Omental fat pad (tissue), 3 donors: ENCODE measurements at regions not wholly inside any gene's neighbourhood (a gene's known extent, or its start where the extent isn't known, plus 50 kb on each side); places are given as distances from the start of the nearest gene placed in this dataset.

ENCODE experiments used
- ATAC-seq: fragments of 150-250 bp; one replicate; pipeline ENCODE4 v1.9.1; 2016; ENCODE audit warnings: mild to moderate bottlenecking, moderate library complexity; ENCODE audit not compliant: low FRiP score
- DNase-seq: peaks from one replicate; pipeline ENCODE4 v3.0.0-alpha.2; 2019; ENCODE audit warnings: low spot score
- CTCF ChIP-seq, 3 donors: fragments of 450-650 bp; IDR thresholded peaks; one replicate each; pipeline ENCODE4 v1.5.1; 2016 to 2017; ENCODE audit warnings: antibody characterized with exemption in 3 of 3, mild to moderate bottlenecking in 3 of 3, moderate library complexity in 2 of 3

- no peak for TF ChIP-seq CTCF (IDR thresholded peaks at IDR 0.05)
- DNase-seq (no peak), ATAC-seq (no peak)
Observed at GRCh38 chr12:93020631-93021597, 91.8 kb upstream of the EEA1 start.

GRCh38 chr12:93022603-93023340 lies 93.7 kb upstream of the EEA1 start:
- TF ChIP-seq CTCF (IDR thresholded peaks at IDR 0.05), result no peak
- ATAC-seq (no peak), DNase-seq (no peak)

- ATAC-seq, result no peak
- DNase-seq, result no peak
- TF ChIP-seq CTCF (IDR thresholded peaks at IDR 0.05), result no peak
Observed at GRCh38 chr12:93025145-93026103, 96.3 kb upstream of the EEA1 start.

GRCh38 chr12:93027041-93027440 lies 97.9 kb upstream of the EEA1 start:
- DNase-seq, result no peak
- no peak for ATAC-seq
- TF ChIP-seq CTCF (IDR thresholded peaks at IDR 0.05), result no peak

GRCh38 chr12:93029091-93029490 lies 100.0 kb upstream of the EEA1 start:
- ATAC-seq (no peak), DNase-seq (no peak)
- no peak for TF ChIP-seq CTCF (IDR thresholded peaks at IDR 0.05)

GRCh38 chr12:93031028-93031427 lies 101.9 kb upstream of the EEA1 start:
- TF ChIP-seq CTCF (IDR thresholded peaks at IDR 0.05), result no peak
- DNase-seq (no peak), ATAC-seq (no peak)
